GM19351 (cell line): ENCODE measurements at regions not wholly inside any gene's neighbourhood (a gene's known extent, or its start where the extent isn't known, plus 50 kb on each side); places are given as distances from the start of the nearest gene placed in this dataset.
A peak's percentile ranks its signal among the peaks of the same experiment; 100 is the strongest.
"Not testable (repeated sequence)": the region's sequence is repeated elsewhere in the genome, so short reads cannot be mapped to it uniquely, and the experiment has no call there.

Experiments used
- ATAC-seq: cut with Tn5 transposase; IDR thresholded peaks from one replicate; pipeline ENCODE4 v1.9.1; 2021; ENCODE audit warnings: mild to moderate bottlenecking, moderate library complexity; ENCODE audit not compliant: unreplicated experiment

- no peak for ATAC-seq
These were observed 335.3 kb upstream of the DUSP10 start for GRCh38 chr1:222077206-222077605.

GRCh38 chr1:222074317-222074716 lies 332.4 kb upstream of the DUSP10 start:
- no peak for ATAC-seq

- no peak for ATAC-seq
These were observed 331.6 kb upstream of the DUSP10 start for GRCh38 chr1:222073307-222073995.

GRCh38 chr1:222071387-222071786 lies 329.5 kb upstream of the DUSP10 start:
- no peak for ATAC-seq

GRCh38 chr1:222068937-222069336 lies 327.0 kb upstream of the DUSP10 start:
- ATAC-seq: no peak

GRCh38 chr1:222068101-222068500 lies 326.2 kb upstream of the DUSP10 start:
- ATAC-seq: no peak

- ATAC-seq: no peak
These were observed 324.6 kb upstream of the DUSP10 start for GRCh38 chr1:222066539-222066938.

- ATAC-seq: no peak
These were observed 323.3 kb upstream of the DUSP10 start for GRCh38 chr1:222065234-222065633.

GRCh38 chr1:222064388-222065211 lies 322.7 kb upstream of the DUSP10 start:
- ATAC-seq: no peak

GRCh38 chr1:222062640-222063039 lies 320.8 kb upstream of the DUSP10 start:
- ATAC-seq: no peak

GRCh38 chr1:222061711-222062359 lies 319.9 kb upstream of the DUSP10 start:
- no peak for ATAC-seq

GRCh38 chr1:222060210-222060916 lies 318.5 kb upstream of the DUSP10 start:
- ATAC-seq: no peak

GRCh38 chr1:222058249-222058648 lies 316.4 kb upstream of the DUSP10 start:
- no peak for ATAC-seq

- peak; percentile 55 for ATAC-seq
These were observed 315.3 kb upstream of the DUSP10 start for GRCh38 chr1:222057162-222057561.

- ATAC-seq: no peak
These were observed 312.5 kb upstream of the DUSP10 start for GRCh38 chr1:222054416-222054815.

GRCh38 chr1:222053790-222054294 lies 312.0 kb upstream of the DUSP10 start:
- ATAC-seq: no peak

GRCh38 chr1:222051311-222051710 lies 309.4 kb upstream of the DUSP10 start:
- not testable (repeated sequence) for ATAC-seq

- ATAC-seq: not testable (repeated sequence)
These were observed 307.8 kb upstream of the DUSP10 start for GRCh38 chr1:222049661-222050060.

- no peak for ATAC-seq
These were observed 307.3 kb upstream of the DUSP10 start for GRCh38 chr1:222049176-222049575.

- peak; percentile 92 for ATAC-seq
These were observed 306.3 kb upstream of the DUSP10 start for GRCh38 chr1:222048094-222048595.

- ATAC-seq: no peak
These were observed 305.5 kb upstream of the DUSP10 start for GRCh38 chr1:222047366-222047765.
